Panc1 (cell line): ENCODE measurements at regions not wholly inside any gene's neighbourhood (a gene's known extent, or its start where the extent isn't known, plus 50 kb on each side); places are given as distances from the start of the nearest gene placed in this dataset.

Experiments
- ATAC-seq: fragments of 200-7000 bp; cut with Tn5 transposase; 2 replicates; pipeline ENCODE4 v1.9.1; 2020; ENCODE audit warnings: mild to moderate bottlenecking, moderate library complexity
- BruUV-seq: library from RNA; stranded (reverse); fragments of 400-500 nt; replicated peaks from 2 replicates; lab custom pipeline; 2021; lab: Mats Ljungman, UMichigan
- CTCF ChIA-PET: fragments of 300-600 bp; sonication (Branson Sonifier 250); formaldehyde crosslinking; loops from one replicate; lab custom pipeline; 2022; ENCODE audit warnings: antibody characterized with exemption; lab: Charles Lee
- POLR2A ChIA-PET: fragments of 300-600 bp; sonication (Branson Sonifier 250); formaldehyde crosslinking; loops from one replicate; lab custom pipeline; 2022; ENCODE audit warnings: antibody characterized with exemption; lab: Charles Lee
- DNase-seq: peaks from one replicate; pipeline ENCODE4 v3.0.0-alpha.2; 2010; ENCODE audit warnings: low read depth, low spot score
- H3K27ac ChIP-seq: 2 replicates; pipeline ENCODE4 v1.5.1; 2011; ENCODE audit warnings: mild to moderate bottlenecking, low read length, inconsistent platforms
- H3K27me3 ChIP-seq: fragments of 200-500 bp; sonication (Bioruptor generic); 2 replicates; pipeline ENCODE4 v1.6.0; 2014; ENCODE audit warnings: low read length, inconsistent platforms; ENCODE audit not compliant: control insufficient read depth, insufficient read depth
- H3K36me3 ChIP-seq: fragments of 200-500 bp; sonication (Bioruptor generic); 2 replicates; pipeline ENCODE4 v1.5.1; 2014; ENCODE audit warnings: inconsistent platforms, mild to moderate bottlenecking, low read length, moderate library complexity; ENCODE audit not compliant: control insufficient read depth, insufficient read depth
- H3K4me1 ChIP-seq: 2 replicates; pipeline ENCODE4 v1.5.1; 2011; ENCODE audit warnings: inconsistent platforms, mild to moderate bottlenecking, low read length, moderate library complexity; ENCODE audit not compliant: control insufficient read depth, insufficient read depth
- H3K4me3 ChIP-seq, 2 experiments: 2 replicates each; pipeline ENCODE4 v1.5.1; 2011 to 2012; ENCODE audit warnings: low read depth in 2 of 2, low read length in 2 of 2, mild to moderate bottlenecking in 2 of 2, inconsistent platforms in 1 of 2, moderate library complexity in 1 of 2
- H3K9me3 ChIP-seq: fragments of 200-500 bp; sonication (Bioruptor generic); 2 replicates; pipeline ENCODE4 v1.5.1; 2014; ENCODE audit warnings: low read depth, mild to moderate bottlenecking, inconsistent platforms, low read length, moderate library complexity; ENCODE audit not compliant: control insufficient read depth, insufficient read depth
- CTCF ChIP-seq: fragments of 450-650 bp; IDR thresholded peaks from 2 replicates; pipeline ENCODE4 v1.5.1; 2017; ENCODE audit warnings: mild to moderate bottlenecking
- POLR2AphosphoS5 ChIP-seq: IDR thresholded peaks from 2 replicates; pipeline ENCODE4 v1.6.1; 2012; ENCODE audit warnings: mild to moderate bottlenecking, low read depth, low read length, moderate library complexity
- REST ChIP-seq, 2 experiments: IDR thresholded peaks; 2 replicates each; pipeline ENCODE4 v1.6.1; 2011 to 2012; ENCODE audit warnings: low read depth in 2 of 2, control low read depth in 1 of 2, low read length in 1 of 2, mild to moderate bottlenecking in 1 of 2, moderate library complexity in 1 of 2; ENCODE audit not compliant: insufficient read depth in 1 of 2
- SIN3A ChIP-seq: IDR thresholded peaks from 2 replicates; pipeline ENCODE4 v1.6.1; 2012; ENCODE audit warnings: low read depth, mild to moderate bottlenecking, low read length, moderate library complexity, borderline replicate concordance; ENCODE audit not compliant: insufficient read depth
- TCF7L2 ChIP-seq: IDR thresholded peaks from 2 replicates; pipeline ENCODE4 v1.6.1; 2011; ENCODE audit warnings: mild to moderate bottlenecking, low read depth, low read length, inconsistent platforms
- in situ Hi-C: cut with HindIII; loops from 2 replicates; pipeline ENCODE4 v1.10.0; 2016; ENCODE audit warnings: low sequenced_read_pairs, low pct_unique_long_range_greater_than_20kb
- intact Hi-C: fragments of 100-400 bp; cut with micrococcal nuclease; formaldehyde crosslinking; loops from one replicate; pipeline ENCODE4 v1.10.0; 2022; ENCODE audit not compliant: unreplicated experiment

- POLR2A ChIA-PET, result no interaction called here
Observed at GRCh38 chr16:20153444-20153843, 79.8 kb upstream of the GPR139 start.

DNA sequence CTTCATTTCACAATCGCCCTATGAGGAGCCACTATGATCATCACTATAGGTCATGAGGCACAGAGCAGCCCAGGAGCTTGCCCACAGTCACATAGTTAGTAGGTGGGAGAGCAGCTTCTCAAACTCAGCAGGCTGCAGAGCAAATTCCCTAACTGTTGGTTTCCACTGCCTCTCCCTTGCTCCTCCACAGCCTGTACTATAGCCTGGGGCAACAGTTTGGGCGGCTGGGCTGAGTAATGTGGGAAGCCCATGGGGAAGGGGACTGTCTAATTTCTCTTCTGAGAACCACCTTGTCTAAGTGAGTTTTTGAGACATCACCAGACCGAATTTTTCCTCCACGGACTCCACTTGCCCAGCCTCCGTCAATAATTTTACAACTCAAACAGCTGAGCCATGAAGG is 73.4 kb upstream of the GPR139 start:
- Histone ChIP-seq H3K27ac (no peak overlapping the region), H3K4me1 (no peaks in the 10 kb centered on the region), H3K9me3 (no peaks in the 10 kb centered on the region), H3K36me3 (no peaks in the 10 kb centered on the region), H3K27me3 (peaks cover 27% of the 10 kb centered on the region; the same call in 1 of the 2 replicates), H3K4me3 (no peak overlapping the region)
- ATAC-seq, result no peak
- in situ Hi-C loops (no loop called here), intact Hi-C loops (no loop called here)
- ChIA-PET POLR2A (no interaction called here), CTCF (no interaction called here)
- BruUV-seq, result no TSS peak
- DNase-seq, result no peak
- TF ChIP-seq CTCF (no peak), SIN3A (no peak), POLR2AphosphoS5 (no peak), TCF7L2 (no peak), REST (IDR thresholded peaks at IDR 0.05; ENCODE audit: insufficient read depth in 1 of 2, low read depth in 2 of 2, low read length in 1 of 2) (no peak)

More at GRCh38 chr16:20153444-20153843, 79.8 kb upstream of the GPR139 start:
- H3K36me3 ChIP-seq, result no peaks in the 10 kb centered on the region
- no TSS peak for BruUV-seq
- no peaks in the 10 kb centered on the region for H3K4me1 ChIP-seq
- no peak overlapping the region for H3K4me3 ChIP-seq
- no peak for ATAC-seq
- no peak overlapping the region for H3K27ac ChIP-seq
- CTCF ChIA-PET, result no interaction called here
- peaks cover 9% of the 10 kb centered on the region; the same call in 1 of the 2 replicates for H3K27me3 ChIP-seq
- TF ChIP-seq SIN3A, result no peak
- no peak for DNase-seq
- intact Hi-C loops, result no loop called here
- no peaks in the 10 kb centered on the region for H3K9me3 ChIP-seq
- in situ Hi-C loops, result no loop called here

DNA sequence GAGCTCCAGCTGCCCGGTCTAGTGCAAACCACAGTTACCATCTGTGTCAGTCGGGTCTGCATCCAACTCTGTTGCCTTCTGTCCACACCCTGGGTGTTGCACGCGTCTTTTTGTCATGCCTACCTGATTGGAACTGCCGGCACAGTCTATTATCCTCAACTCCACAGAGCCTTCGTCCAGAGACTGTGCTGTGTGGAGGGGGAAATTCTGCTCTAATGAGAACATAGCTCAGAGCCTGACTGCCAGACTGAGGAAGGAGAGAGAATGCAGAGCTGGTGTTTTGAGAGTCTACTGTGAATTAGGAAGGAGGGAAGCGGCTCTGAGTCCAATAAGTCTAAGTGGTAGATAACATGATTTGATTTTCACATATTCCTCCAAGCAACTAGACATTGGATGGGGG is 68.3 kb upstream of the GPR139 start:
- H3K27me3 ChIP-seq, result peaks cover 16% of the 10 kb centered on the region; the same call in 1 of the 2 replicates
- no TSS peak for BruUV-seq
- in situ Hi-C loops, result no loop called here
- H3K36me3 ChIP-seq, result no peaks in the 10 kb centered on the region
- no peak for DNase-seq
- no peak for TF ChIP-seq REST (IDR thresholded peaks at IDR 0.05; ENCODE audit: insufficient read depth in 1 of 2, low read depth in 2 of 2, low read length in 1 of 2)
- TF ChIP-seq SIN3A, result no peak
- TF ChIP-seq CTCF, result no peak
- TF ChIP-seq TCF7L2, result no peak
- intact Hi-C loops, result no loop called here
- H3K9me3 ChIP-seq, result no peaks in the 10 kb centered on the region
- no peaks in the 10 kb centered on the region for H3K4me1 ChIP-seq
- ATAC-seq, result no peak
- no peak overlapping the region for H3K4me3 ChIP-seq
- POLR2A ChIA-PET, result no interaction called here
- H3K27ac ChIP-seq, result no peak overlapping the region
- CTCF ChIA-PET, result no interaction called here
